HG03442 (cell line): ENCODE measurements at regions not wholly inside any gene's neighbourhood (a gene's known extent, or its start where the extent isn't known, plus 50 kb on each side); places are given as distances from the start of the nearest gene placed in this dataset.
"Not testable (repeated sequence)": the region's sequence is repeated elsewhere in the genome, so short reads cannot be mapped to it uniquely, and the experiment has no call there.

ENCODE experiments used
- ATAC-seq: cut with Tn5 transposase; IDR thresholded peaks from one replicate; pipeline ENCODE4 v1.9.1; 2021; ENCODE audit warnings: mild to moderate bottlenecking, moderate library complexity; ENCODE audit not compliant: unreplicated experiment

GRCh38 chr14:56996721-56997399 is 186.6 kb upstream of the OTX2 start:
- ATAC-seq = no peak

GRCh38 chr14:56995010-56995409 is 184.7 kb upstream of the OTX2 start:
- ATAC-seq = no peak

- ATAC-seq = no peak
These were observed 182.1 kb upstream of the OTX2 start for GRCh38 chr14:56992332-56992820.

- not testable (repeated sequence) for ATAC-seq
These were observed 180.8 kb upstream of the OTX2 start for GRCh38 chr14:56990991-56991627.

- ATAC-seq = no peak
These were observed 179.1 kb upstream of the OTX2 start for GRCh38 chr14:56989359-56989758.

GRCh38 chr14:56979936-56980335 is 169.7 kb upstream of the OTX2 start:
- no peak for ATAC-seq

- ATAC-seq = no peak
These were observed 165.9 kb upstream of the OTX2 start for GRCh38 chr14:56976211-56976610.

- no peak for ATAC-seq
These were observed 165.2 kb upstream of the OTX2 start for GRCh38 chr14:56975521-56975920.

GRCh38 chr14:56972948-56973347 is 162.7 kb upstream of the OTX2 start:
- no peak for ATAC-seq

- ATAC-seq = no peak
These were observed 154.6 kb upstream of the OTX2 start for GRCh38 chr14:56964895-56965294.

- ATAC-seq = no peak
These were observed 153.1 kb upstream of the OTX2 start for GRCh38 chr14:56963381-56963780.

- ATAC-seq = no peak
These were observed 152.3 kb upstream of the OTX2 start for GRCh38 chr14:56962444-56963080.

GRCh38 chr14:56959869-56960268 is 149.6 kb upstream of the OTX2 start:
- ATAC-seq = no peak

- ATAC-seq = no peak
These were observed 148.8 kb upstream of the OTX2 start for GRCh38 chr14:56959121-56959520.

- no peak for ATAC-seq
These were observed 145.9 kb upstream of the OTX2 start for GRCh38 chr14:56956182-56956581.

- no peak for ATAC-seq
These were observed 145.5 kb upstream of the OTX2 start for GRCh38 chr14:56955745-56956144.

- ATAC-seq = no peak
These were observed 143.6 kb upstream of the OTX2 start for GRCh38 chr14:56953884-56954283.

GRCh38 chr14:56952766-56953473 is 142.6 kb upstream of the OTX2 start:
- no peak for ATAC-seq

GRCh38 chr14:56949828-56950227 is 139.5 kb upstream of the OTX2 start:
- ATAC-seq = no peak

- ATAC-seq = no peak
These were observed 135.0 kb upstream of the OTX2 start for GRCh38 chr14:56945291-56945690.

GRCh38 chr14:56944397-56944796 is 134.1 kb upstream of the OTX2 start:
- no peak for ATAC-seq
